ENCODE measurements at regions not wholly inside any gene's neighbourhood (a gene's known extent, or its start where the extent isn't known, plus 50 kb on each side); places are given as distances from the start of the nearest gene placed in this dataset.

GRCh38 chr4:116638592-116638991 is 446.8 kb downstream of the TRAM1L1 start:
- TF ChIP-seq CTCF (IDR thresholded peaks at IDR 0.05 in 8 of 11, conservative IDR thresholded peaks at IDR 0.05 in 3 of 11) (no peak), POLR2AphosphoS5 (IDR thresholded peaks at IDR 0.05) (no peak), POLR2A (IDR thresholded peaks at IDR 0.05) (no peak)
